AG09309 (cell line): ENCODE measurements at regions not wholly inside any gene's neighbourhood (a gene's known extent, or its start where the extent isn't known, plus 50 kb on each side); places are given as distances from the start of the nearest gene placed in this dataset.
"Not testable (repeated sequence)": the region's sequence is repeated elsewhere in the genome, so short reads cannot be mapped to it uniquely, and the experiment has no call there.

Source experiments
- DNase-seq: peaks from one replicate; pipeline ENCODE4 v3.0.0-alpha.2; 2010; ENCODE audit warnings: low read depth
- H3K4me3 ChIP-seq: 2 replicates; pipeline ENCODE4 v1.5.1; 2011; ENCODE audit warnings: mild to moderate bottlenecking, low read depth, low read length, moderate library complexity; ENCODE audit not compliant: control insufficient read depth
- TF ChIP-seq, protein P1 (sequence below): IDR thresholded peaks from 2 replicates; pipeline ENCODE4 v1.5.1; 2011; ENCODE audit warnings: mild to moderate bottlenecking, low read depth, low read length, inconsistent platforms; ENCODE audit not compliant: insufficient read depth, control insufficient read depth; ENCODE audit errors: missing control alignments

DNA sequence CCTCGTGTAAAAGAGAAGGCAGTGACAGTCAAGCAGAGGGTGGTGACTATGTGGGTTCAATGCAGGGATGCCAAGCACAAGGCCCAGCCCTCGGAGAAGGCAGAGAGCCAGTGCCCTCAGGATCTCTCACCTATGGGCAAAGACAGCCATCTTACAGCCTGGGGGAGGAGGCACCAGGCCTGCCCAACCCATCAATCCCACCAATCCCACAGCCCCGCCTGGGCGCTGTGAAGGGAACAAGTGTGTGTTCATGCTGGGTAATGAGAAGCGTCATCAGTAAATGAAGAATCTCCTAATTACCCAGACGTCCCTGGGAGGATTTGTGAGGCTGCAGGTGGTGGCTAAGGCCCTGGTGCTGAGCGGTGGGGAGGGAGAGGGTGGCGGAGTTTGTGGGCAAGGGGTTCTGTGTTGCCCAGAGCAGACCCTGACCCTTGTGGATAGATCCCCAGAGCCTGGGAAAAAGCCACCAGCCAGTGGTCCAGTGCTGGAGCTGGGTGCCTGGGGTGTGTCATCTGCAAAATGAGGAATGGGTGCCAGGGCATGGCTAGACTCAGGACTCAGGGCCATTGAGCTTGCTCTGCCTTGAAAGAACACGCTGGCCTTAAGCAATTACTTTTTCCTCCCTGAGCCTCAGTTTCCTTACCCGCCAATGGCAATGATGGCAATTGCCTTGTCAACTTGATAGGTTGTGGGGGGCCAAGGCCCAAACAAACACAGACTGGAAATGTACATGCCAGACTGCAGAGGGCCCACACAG, 128.1 kb upstream of the UNC5B start:
- no peak overlapping the region for H3K4me3 ChIP-seq
- DNase-seq, result no peak
- TF ChIP-seq, protein P1, sequence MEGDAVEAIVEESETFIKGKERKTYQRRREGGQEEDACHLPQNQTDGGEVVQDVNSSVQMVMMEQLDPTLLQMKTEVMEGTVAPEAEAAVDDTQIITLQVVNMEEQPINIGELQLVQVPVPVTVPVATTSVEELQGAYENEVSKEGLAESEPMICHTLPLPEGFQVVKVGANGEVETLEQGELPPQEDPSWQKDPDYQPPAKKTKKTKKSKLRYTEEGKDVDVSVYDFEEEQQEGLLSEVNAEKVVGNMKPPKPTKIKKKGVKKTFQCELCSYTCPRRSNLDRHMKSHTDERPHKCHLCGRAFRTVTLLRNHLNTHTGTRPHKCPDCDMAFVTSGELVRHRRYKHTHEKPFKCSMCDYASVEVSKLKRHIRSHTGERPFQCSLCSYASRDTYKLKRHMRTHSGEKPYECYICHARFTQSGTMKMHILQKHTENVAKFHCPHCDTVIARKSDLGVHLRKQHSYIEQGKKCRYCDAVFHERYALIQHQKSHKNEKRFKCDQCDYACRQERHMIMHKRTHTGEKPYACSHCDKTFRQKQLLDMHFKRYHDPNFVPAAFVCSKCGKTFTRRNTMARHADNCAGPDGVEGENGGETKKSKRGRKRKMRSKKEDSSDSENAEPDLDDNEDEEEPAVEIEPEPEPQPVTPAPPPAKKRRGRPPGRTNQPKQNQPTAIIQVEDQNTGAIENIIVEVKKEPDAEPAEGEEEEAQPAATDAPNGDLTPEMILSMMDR, result no peak

DNA sequence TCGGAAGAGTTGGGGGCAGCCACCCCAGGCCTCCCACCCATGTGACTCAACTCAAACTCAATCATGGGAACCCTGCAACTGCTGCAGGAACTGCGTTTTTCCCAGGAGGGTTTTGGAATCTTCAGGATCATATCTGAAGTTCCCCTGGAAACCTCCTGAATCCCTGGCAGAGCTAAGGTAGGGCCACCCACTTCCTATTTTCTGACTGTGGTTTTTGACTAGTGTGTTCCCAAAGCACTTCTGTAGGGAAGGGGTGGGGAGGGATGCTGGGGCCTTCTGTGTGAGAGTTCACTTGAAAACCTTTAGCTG, 127.6 kb upstream of the UNC5B start:
- no peak for DNase-seq
- no peak overlapping the region for H3K4me3 ChIP-seq
- TF ChIP-seq, protein P1, result no peak

DNA sequence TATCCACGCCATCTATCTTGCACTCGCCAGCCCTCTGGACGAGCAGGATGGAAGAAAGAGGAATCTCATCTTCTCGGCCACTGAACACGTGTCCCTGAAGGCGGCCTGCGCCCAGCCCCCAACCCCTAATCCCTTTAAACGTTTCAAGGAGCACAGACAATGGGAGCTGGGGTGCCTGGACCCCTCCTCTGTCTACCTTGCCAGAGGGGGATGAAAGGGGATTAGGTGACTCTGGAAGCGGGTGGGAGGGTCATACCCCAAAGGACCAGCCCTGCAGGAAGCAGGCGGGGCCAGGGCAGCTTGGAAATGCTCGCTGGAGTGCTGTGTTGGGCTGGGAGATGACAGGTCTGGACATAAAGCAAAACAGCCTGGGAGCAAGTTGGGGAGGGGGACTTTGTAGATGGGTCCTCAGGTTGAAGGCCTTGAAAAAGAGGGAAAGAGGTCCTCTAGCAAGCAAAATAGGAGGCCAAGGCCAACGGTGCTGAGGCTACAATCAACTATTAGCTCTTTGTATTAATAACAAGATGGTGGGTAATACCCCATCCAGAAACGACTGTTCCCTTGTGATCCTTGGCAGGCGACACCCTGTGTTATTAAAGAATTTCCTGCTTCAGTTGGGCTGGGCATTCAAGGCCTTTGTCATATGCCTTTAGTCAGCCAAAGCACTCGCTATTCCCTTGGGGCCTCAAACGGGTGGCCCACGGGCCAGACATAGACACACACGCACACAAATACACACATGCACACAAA, 126.5 kb upstream of the UNC5B start:
- TF ChIP-seq, protein P1, result no peak
- DNase-seq, result no peak
- no peak overlapping the region for H3K4me3 ChIP-seq

DNA sequence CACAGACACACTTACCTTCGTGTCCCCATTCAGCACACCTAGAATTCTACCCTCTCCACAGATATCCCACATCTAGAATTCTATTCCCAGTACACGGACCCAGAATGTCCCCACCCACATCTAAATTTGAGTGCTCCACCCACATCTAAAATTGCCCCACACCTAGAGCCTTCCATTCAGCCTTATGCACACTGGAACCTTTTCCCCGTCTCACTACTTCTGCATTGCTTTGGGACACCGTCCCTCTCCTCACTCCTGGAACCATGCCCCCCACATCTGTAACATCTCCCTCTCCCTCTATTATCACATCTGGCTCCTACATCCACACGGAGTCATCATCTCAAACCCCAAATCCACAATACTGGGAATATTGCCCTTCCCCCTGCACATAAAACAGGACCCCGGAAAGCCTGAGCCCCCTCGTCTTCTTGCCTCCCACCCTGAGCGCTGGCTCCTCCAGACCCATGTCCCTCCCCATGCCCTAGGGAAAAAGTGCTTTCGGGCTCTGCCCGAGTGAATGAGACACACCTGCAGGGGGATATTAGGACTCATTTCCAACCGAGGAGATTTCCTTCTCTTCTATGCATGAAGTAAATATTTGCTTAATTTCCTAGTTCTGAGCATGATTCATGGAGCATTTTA, 125.8 kb upstream of the UNC5B start:
- no peak overlapping the region for H3K4me3 ChIP-seq
- no peak for DNase-seq
- TF ChIP-seq, protein P1, result no peak

DNA sequence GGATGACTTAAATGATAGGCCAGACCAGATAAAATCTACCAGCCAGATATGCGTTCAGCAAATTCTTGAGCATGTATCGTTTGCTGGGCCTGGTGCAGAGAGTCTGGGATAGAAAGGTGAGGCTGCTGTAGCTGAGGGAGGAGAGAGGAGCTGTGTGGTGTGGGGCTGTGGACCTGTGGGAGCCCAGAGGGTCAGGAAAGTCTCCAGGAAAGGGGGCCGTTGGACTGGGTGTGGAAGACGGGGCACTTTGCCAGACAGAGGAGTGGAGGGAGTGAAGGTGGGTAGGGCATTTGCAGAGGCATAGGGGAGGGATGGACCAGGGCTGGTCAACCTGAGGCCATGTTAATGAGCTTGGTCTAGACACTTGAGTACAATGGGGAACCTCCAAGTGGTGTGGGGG, 124.7 kb upstream of the UNC5B start:
- no peak overlapping the region for H3K4me3 ChIP-seq
- TF ChIP-seq, protein P1, result no peak
- DNase-seq, result no peak

DNA sequence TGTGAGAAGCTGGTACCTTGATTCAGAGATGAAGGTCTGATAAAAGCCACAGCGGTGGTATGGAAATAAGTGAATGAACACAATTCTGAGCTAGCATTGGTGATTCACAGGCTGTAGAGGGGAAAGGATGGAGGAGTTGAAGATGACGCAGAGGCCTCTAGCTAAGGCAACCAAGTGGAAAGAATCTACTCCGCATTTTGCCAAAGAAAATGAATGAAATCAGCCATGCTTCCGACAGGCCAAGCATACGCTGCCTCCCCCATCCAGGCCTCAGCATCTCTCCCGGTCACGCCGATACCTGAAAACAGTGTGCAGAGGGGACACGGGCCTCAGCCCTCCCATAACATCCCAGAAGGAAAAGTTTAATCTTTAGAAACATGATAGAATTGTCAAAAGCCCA, 124.3 kb upstream of the UNC5B start:
- TF ChIP-seq, protein P1, result no peak
- H3K4me3 ChIP-seq, result no peak overlapping the region
- DNase-seq, result no peak

DNA sequence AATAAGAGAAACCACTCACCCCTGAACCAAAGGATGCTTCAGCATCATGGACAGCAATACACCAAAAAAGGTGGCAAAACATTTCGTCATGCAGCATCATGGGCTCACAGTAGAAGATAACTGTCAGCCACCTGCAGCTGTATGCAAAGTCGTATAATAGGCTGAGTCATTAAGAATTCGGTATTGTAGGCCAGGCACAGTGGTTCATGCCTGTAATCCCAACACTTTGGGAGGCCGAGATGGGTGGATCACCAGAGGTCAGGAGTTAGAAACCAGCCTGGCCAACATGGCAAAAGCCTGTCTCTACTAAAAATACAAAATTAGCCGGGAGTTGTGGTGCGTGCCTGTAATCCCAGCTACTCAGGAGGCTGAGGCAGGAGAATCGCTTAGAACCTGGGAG, 123.8 kb upstream of the UNC5B start:
- DNase-seq, H3K4me3 ChIP-seq: not testable (repeated sequence)
